KMS-11 (cell line): ENCODE measurements at regions not wholly inside any gene's neighbourhood (a gene's known extent, or its start where the extent isn't known, plus 50 kb on each side); places are given as distances from the start of the nearest gene placed in this dataset.
"Not testable (repeated sequence)": the region's sequence is repeated elsewhere in the genome, so short reads cannot be mapped to it uniquely, and the experiment has no call there.

Experiments used
- H2AFZ ChIP-seq: fragments of 200-600 bp; sonication (generic); 2 replicates; pipeline ENCODE4 v1.6.1; 2016; ENCODE audit warnings: antibody characterized with exemption, mixed run types, low read depth
- H3K27ac ChIP-seq: fragments of 200-600 bp; sonication (generic); 2 replicates; pipeline ENCODE4 v1.6.1; 2016; ENCODE audit warnings: mild to moderate bottlenecking, mixed run types
- H3K27me3 ChIP-seq: fragments of 200-600 bp; sonication (generic); 2 replicates; pipeline ENCODE4 v1.6.1; 2017; ENCODE audit warnings: mild to moderate bottlenecking, low read depth, mixed run types, moderate library complexity; ENCODE audit not compliant: insufficient read depth
- H3K36me3 ChIP-seq: fragments of 200-600 bp; sonication (generic); 2 replicates; pipeline ENCODE4 v1.6.1; 2017; ENCODE audit warnings: mild to moderate bottlenecking, mixed run types; ENCODE audit not compliant: insufficient read depth
- H3K4me1 ChIP-seq: fragments of 200-600 bp; sonication (generic); 2 replicates; pipeline ENCODE4 v1.6.1; 2016; ENCODE audit warnings: mild to moderate bottlenecking, low read depth, mixed run types; ENCODE audit not compliant: poor library complexity, severe bottlenecking
- H3K4me2 ChIP-seq: fragments of 200-600 bp; sonication (generic); 2 replicates; pipeline ENCODE4 v1.7.0; 2016; ENCODE audit warnings: mild to moderate bottlenecking, mixed run types
- H3K4me3 ChIP-seq: fragments of 200-600 bp; sonication (generic); IDR thresholded peaks from 2 replicates; pipeline ENCODE4 v1.6.1; 2017; ENCODE audit warnings: low read depth, low read length, mixed read lengths; ENCODE audit not compliant: insufficient read depth
- H3K79me2 ChIP-seq: fragments of 200-600 bp; sonication (generic); 2 replicates; pipeline ENCODE4 v1.6.1; 2016; ENCODE audit warnings: low read depth, mixed run types; ENCODE audit not compliant: insufficient read depth
- H3K9ac ChIP-seq: fragments of 200-600 bp; sonication (generic); 2 replicates; pipeline ENCODE4 v1.6.1; 2016; ENCODE audit warnings: mild to moderate bottlenecking, mixed run types
- H4K20me1 ChIP-seq: fragments of 200-600 bp; sonication (generic); 2 replicates; pipeline ENCODE4 v1.6.1; 2016; ENCODE audit warnings: mild to moderate bottlenecking, mixed run types; ENCODE audit not compliant: insufficient read depth
- CTCF ChIP-seq: fragments of 200-600 bp; sonication (generic); conservative IDR thresholded peaks from 2 replicates; pipeline ENCODE4 v1.6.1; 2017; ENCODE audit warnings: low read depth, mild to moderate bottlenecking, antibody characterized with exemption, low read length, moderate library complexity, mixed read lengths

GRCh38 chr10:44258019-44258418 is 126.9 kb downstream of the CXCL12 start:
- no peaks in the 10 kb centered on the region for H3K36me3 ChIP-seq
- H2AFZ ChIP-seq = no peak overlapping the region
- no peaks in the 10 kb centered on the region for H3K79me2 ChIP-seq
- no peak overlapping the region for H3K9ac ChIP-seq
- no peaks in the 10 kb centered on the region for H4K20me1 ChIP-seq
- no peaks in the 10 kb centered on the region for H3K27me3 ChIP-seq
- no peak for TF ChIP-seq CTCF
- H3K4me2 ChIP-seq = no peak overlapping the region
- H3K4me1 ChIP-seq = no peaks in the 10 kb centered on the region
- H3K4me3 ChIP-seq = no peak overlapping the region
- H3K27ac ChIP-seq = no peak overlapping the region

GRCh38 chr10:44253769-44254462 is 131.0 kb downstream of the CXCL12 start:
- no peak overlapping the region for H3K9ac ChIP-seq
- no peaks in the 10 kb centered on the region for H3K27me3 ChIP-seq
- H3K4me3 ChIP-seq = no peak overlapping the region
- H3K27ac ChIP-seq = no peak overlapping the region
- no peak for TF ChIP-seq CTCF
- H3K4me2 ChIP-seq = no peak overlapping the region
- H2AFZ ChIP-seq = no peak overlapping the region
- H3K79me2 ChIP-seq = no peaks in the 10 kb centered on the region
- H4K20me1 ChIP-seq = no peaks in the 10 kb centered on the region
- no peaks in the 10 kb centered on the region for H3K36me3 ChIP-seq
- H3K4me1 ChIP-seq = no peaks in the 10 kb centered on the region

GRCh38 chr10:44252631-44253030 is 132.3 kb downstream of the CXCL12 start:
- H3K4me2 ChIP-seq, H3K27ac ChIP-seq, H4K20me1 ChIP-seq, H3K27me3 ChIP-seq, H3K4me3 ChIP-seq, H2AFZ ChIP-seq, H3K9ac ChIP-seq, H3K36me3 ChIP-seq, H3K79me2 ChIP-seq, H3K4me1 ChIP-seq: not testable (repeated sequence)

DNA sequence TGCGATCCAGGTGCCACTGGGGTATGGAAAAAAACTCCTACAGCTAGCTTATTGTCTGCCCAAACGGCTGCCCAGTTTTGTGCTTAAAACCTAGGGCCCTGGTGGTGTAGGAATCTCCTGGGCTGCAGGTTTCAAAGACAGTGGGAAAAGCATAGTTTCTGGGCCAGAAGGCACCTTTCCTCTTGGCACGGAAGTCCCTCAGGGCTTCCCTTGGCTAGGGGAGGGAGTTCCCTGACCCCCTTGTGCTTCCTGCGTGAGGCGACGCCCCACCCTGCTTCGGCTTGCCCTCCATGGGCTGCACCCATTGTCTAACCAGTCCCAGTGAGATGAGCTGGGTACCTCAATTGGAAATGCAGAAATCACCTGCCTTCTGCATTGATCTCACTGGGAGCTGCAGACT is 135.0 kb downstream of the CXCL12 start:
- H3K79me2 ChIP-seq, H3K4me3 ChIP-seq, H3K27ac ChIP-seq, H3K4me1 ChIP-seq, H3K9ac ChIP-seq, H4K20me1 ChIP-seq, H2AFZ ChIP-seq, H3K36me3 ChIP-seq, H3K4me2 ChIP-seq, H3K27me3 ChIP-seq: not testable (repeated sequence)

DNA sequence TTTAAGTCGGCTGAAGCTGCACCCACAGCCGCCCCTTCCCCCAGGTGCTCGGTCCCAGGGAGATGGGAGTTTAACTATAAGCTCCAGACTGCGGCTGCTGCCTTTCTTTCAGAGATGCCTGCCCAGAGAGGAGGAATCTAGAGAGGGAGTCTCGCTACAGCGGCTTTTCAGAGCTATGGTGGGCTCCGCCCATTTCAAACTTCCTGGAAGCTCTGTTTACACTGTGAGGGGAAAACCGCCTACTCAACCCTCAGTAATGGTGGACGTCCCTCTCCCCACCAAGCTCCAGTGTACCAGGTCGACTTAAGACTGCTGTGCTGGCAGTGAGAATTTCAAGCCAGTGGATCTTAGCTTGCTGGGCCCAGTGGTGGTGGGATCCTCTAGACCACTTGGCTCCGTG is 135.4 kb downstream of the CXCL12 start:
- Histone ChIP-seq H3K9ac (no peak overlapping the region), H3K4me2 (no peak overlapping the region), H3K36me3 (no peaks in the 10 kb centered on the region), H2AFZ (no peak overlapping the region), H3K27ac (no peak overlapping the region), H4K20me1 (no peaks in the 10 kb centered on the region), H3K4me3 (no peak overlapping the region), H3K4me1 (no peaks in the 10 kb centered on the region), H3K27me3 (no peaks in the 10 kb centered on the region), H3K79me2 (no peaks in the 10 kb centered on the region)
- TF ChIP-seq CTCF = no peak

DNA sequence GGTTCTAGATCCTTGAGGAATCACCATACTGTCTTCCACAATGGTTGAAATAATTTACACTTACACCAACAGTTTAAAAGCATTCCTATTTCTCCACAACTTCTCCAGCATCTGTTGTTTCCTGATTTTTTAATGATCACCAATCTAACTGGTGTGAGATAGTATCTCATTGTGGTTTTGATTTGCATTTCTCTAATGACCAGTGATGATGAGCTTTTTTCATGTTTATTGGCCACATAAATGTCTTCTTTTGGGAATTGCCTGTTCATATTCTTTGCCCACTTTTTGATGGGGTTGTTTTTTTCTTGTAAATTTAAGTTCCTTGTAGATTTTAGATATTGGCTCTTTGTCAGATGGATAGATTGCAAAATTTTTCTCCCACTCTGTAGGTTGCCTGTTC is 138.2 kb downstream of the CXCL12 start:
- not testable (repeated sequence) for H3K4me3 ChIP-seq, H3K27me3 ChIP-seq, H3K4me2 ChIP-seq, H3K79me2 ChIP-seq, H3K27ac ChIP-seq, H3K9ac ChIP-seq, H3K36me3 ChIP-seq, H3K4me1 ChIP-seq, H4K20me1 ChIP-seq, H2AFZ ChIP-seq

- H3K4me1 ChIP-seq, H4K20me1 ChIP-seq, H3K27me3 ChIP-seq, H3K79me2 ChIP-seq, H3K27ac ChIP-seq, H3K36me3 ChIP-seq, H3K9ac ChIP-seq, H3K4me2 ChIP-seq, H2AFZ ChIP-seq, H3K4me3 ChIP-seq: not testable (repeated sequence)
Measured at GRCh38 chr10:44246287-44246686, 138.6 kb downstream of the CXCL12 start.
